PC-9 (cell line): ENCODE measurements at regions not wholly inside any gene's neighbourhood (a gene's known extent, or its start where the extent isn't known, plus 50 kb on each side); places are given as distances from the start of the nearest gene placed in this dataset.

Source experiments
- BruUV-seq: library from RNA; stranded (reverse); fragments of 400-500 nt; replicated peaks from 2 replicates; lab custom pipeline; 2021; lab: Mats Ljungman, UMichigan
- CTCF ChIA-PET: fragments of 300-600 bp; sonication (Branson Sonifier 250); formaldehyde crosslinking; loops from one replicate; lab custom pipeline; 2022; ENCODE audit warnings: antibody characterized with exemption; lab: Charles Lee
- POLR2A ChIA-PET: fragments of 300-600 bp; sonication (Branson Sonifier 250); formaldehyde crosslinking; loops from one replicate; lab custom pipeline; 2022; ENCODE audit warnings: antibody characterized with exemption; ENCODE audit not compliant: unreplicated experiment; lab: Charles Lee
- DNase-seq, 2 experiments: peaks; one replicate each; pipeline versions ENCODE4 v3.0.0 to v3.0.0-alpha.2; 2015 to 2022; ENCODE audit warnings: mixed read lengths in 1 of 2
- H2AFZ ChIP-seq: fragments of 200-600 bp; sonication (generic); 2 replicates; pipeline ENCODE4 v1.8.1; 2017; ENCODE audit warnings: antibody characterized with exemption
- H3F3A ChIP-seq: fragments of 200-600 bp; sonication (generic); 2 replicates; pipeline ENCODE4 v1.8.1; 2017; ENCODE audit warnings: antibody characterized with exemption, mild to moderate bottlenecking, low read depth; ENCODE audit not compliant: insufficient read depth
- H3K27ac ChIP-seq: fragments of 200-600 bp; sonication (generic); 2 replicates; pipeline ENCODE4 v1.6.1; 2016; ENCODE audit warnings: mixed run types
- H3K27me3 ChIP-seq: fragments of 200-600 bp; sonication (generic); 2 replicates; pipeline ENCODE4 v1.6.1; 2016; ENCODE audit warnings: low read depth, mixed run types; ENCODE audit not compliant: insufficient read depth
- H3K36me3 ChIP-seq: fragments of 200-600 bp; sonication (generic); 2 replicates; pipeline ENCODE4 v1.6.1; 2016; ENCODE audit warnings: low read depth, mixed run types
- H3K4me1 ChIP-seq: fragments of 200-600 bp; sonication (generic); replicated peaks from 2 replicates; pipeline ENCODE4 v1.6.1; 2016; ENCODE audit warnings: mixed run types; ENCODE audit not compliant: insufficient read depth
- H3K4me2 ChIP-seq: fragments of 200-600 bp; sonication (generic); 2 replicates; pipeline ENCODE4 v1.6.1; 2017; ENCODE audit warnings: mixed run types
- H3K4me3 ChIP-seq: fragments of 200-600 bp; sonication (generic); 2 replicates; pipeline ENCODE4 v1.6.1; 2016; ENCODE audit warnings: mixed run types
- H3K79me2 ChIP-seq: fragments of 200-600 bp; sonication (generic); 2 replicates; pipeline ENCODE4 v1.6.1; 2017; ENCODE audit warnings: low read depth, mixed run types
- H3K9me2 ChIP-seq: fragments of 200-600 bp; sonication (generic); 2 replicates; pipeline ENCODE4 v1.8.1; 2017; ENCODE audit warnings: mild to moderate bottlenecking; ENCODE audit not compliant: insufficient read depth
- H3K9me3 ChIP-seq: fragments of 200-600 bp; sonication (generic); 2 replicates; pipeline ENCODE4 v1.8.1; 2016; ENCODE audit warnings: low read depth; ENCODE audit not compliant: insufficient read depth
- H4K20me1 ChIP-seq: fragments of 200-600 bp; sonication (generic); 2 replicates; pipeline ENCODE4 v1.8.1; 2017; ENCODE audit not compliant: insufficient read depth
- EZH2 ChIP-seq: fragments of 200-600 bp; sonication (generic); IDR thresholded peaks from 2 replicates; pipeline ENCODE4 v1.8.0; 2017; ENCODE audit warnings: antibody characterized with exemption, low read depth
- intact Hi-C: fragments of 100-400 bp; cut with micrococcal nuclease; formaldehyde crosslinking; loops from one replicate; pipeline ENCODE4 v1.10.0; 2022; ENCODE audit not compliant: unreplicated experiment
- TF ChIP-seq, protein P1 (sequence below): fragments of 200-600 bp; sonication (generic); conservative IDR thresholded peaks from 2 replicates; pipeline ENCODE4 v1.6.1; 2017; ENCODE audit warnings: mixed run types, antibody characterized with exemption, mild to moderate bottlenecking, moderate library complexity

- TF ChIP-seq EZH2: no peak
- TF ChIP-seq, protein P1, sequence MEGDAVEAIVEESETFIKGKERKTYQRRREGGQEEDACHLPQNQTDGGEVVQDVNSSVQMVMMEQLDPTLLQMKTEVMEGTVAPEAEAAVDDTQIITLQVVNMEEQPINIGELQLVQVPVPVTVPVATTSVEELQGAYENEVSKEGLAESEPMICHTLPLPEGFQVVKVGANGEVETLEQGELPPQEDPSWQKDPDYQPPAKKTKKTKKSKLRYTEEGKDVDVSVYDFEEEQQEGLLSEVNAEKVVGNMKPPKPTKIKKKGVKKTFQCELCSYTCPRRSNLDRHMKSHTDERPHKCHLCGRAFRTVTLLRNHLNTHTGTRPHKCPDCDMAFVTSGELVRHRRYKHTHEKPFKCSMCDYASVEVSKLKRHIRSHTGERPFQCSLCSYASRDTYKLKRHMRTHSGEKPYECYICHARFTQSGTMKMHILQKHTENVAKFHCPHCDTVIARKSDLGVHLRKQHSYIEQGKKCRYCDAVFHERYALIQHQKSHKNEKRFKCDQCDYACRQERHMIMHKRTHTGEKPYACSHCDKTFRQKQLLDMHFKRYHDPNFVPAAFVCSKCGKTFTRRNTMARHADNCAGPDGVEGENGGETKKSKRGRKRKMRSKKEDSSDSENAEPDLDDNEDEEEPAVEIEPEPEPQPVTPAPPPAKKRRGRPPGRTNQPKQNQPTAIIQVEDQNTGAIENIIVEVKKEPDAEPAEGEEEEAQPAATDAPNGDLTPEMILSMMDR: no peak
- Histone ChIP-seq H3K9me3 (no peaks in the 10 kb centered on the region), H3K27ac (no peak overlapping the region), H3K27me3 (no peaks in the 10 kb centered on the region), H2AFZ (no peak overlapping the region), H3F3A (no peaks in the 10 kb centered on the region), H3K4me3 (no peak overlapping the region), H4K20me1 (no peaks in the 10 kb centered on the region), H3K4me2 (no peak overlapping the region), H3K9me2 (no peaks in the 10 kb centered on the region), H3K36me3 (no peaks in the 10 kb centered on the region), H3K4me1 (no peaks in the 10 kb centered on the region), H3K79me2 (no peaks in the 10 kb centered on the region)
- ChIA-PET CTCF (no interaction called here), POLR2A (interaction anchor here (0.7 kb wide), 1 partner anchor 791 kb away, joined by 3 read pairs; no protein-coding TSS in a partner anchor)
- no TSS peak for BruUV-seq
- DNase-seq: no peak
- intact Hi-C loops: no loop called here
Measured at GRCh38 chr4:82216219-82216618, 157.6 kb downstream of the HNRNPD start.

- ChIA-PET CTCF (no interaction called here), POLR2A (no interaction called here)
- Histone ChIP-seq H3K9me3 (no peaks in the 10 kb centered on the region), H3K79me2 (no peaks in the 10 kb centered on the region), H3K27ac (no peak overlapping the region), H4K20me1 (no peaks in the 10 kb centered on the region), H3K9me2 (no peaks in the 10 kb centered on the region), H3F3A (no peaks in the 10 kb centered on the region), H3K4me2 (no peak overlapping the region), H3K27me3 (no peaks in the 10 kb centered on the region), H2AFZ (no peak overlapping the region), H3K4me1 (no peaks in the 10 kb centered on the region), H3K36me3 (no peaks in the 10 kb centered on the region), H3K4me3 (no peak overlapping the region)
- intact Hi-C loops: no loop called here
- BruUV-seq: no TSS peak
- TF ChIP-seq, protein P1: no peak
- no peak for TF ChIP-seq EZH2
- DNase-seq: no peak
Measured at GRCh38 chr4:82215800-82216199, 158.0 kb downstream of the HNRNPD start.

GRCh38 chr4:82215039-82215438 lies 158.8 kb downstream of the HNRNPD start:
- H3K79me2 ChIP-seq: no peaks in the 10 kb centered on the region
- BruUV-seq: no TSS peak
- no peaks in the 10 kb centered on the region for H3K9me3 ChIP-seq
- no peak overlapping the region for H3K27ac ChIP-seq
- POLR2A ChIA-PET: no interaction called here
- no peak overlapping the region for H2AFZ ChIP-seq
- no peaks in the 10 kb centered on the region for H4K20me1 ChIP-seq
- TF ChIP-seq, protein P1: no peak
- no peak for TF ChIP-seq EZH2
- CTCF ChIA-PET: no interaction called here
- no peaks in the 10 kb centered on the region for H3K9me2 ChIP-seq
- no peak for DNase-seq
- no peaks in the 10 kb centered on the region for H3K36me3 ChIP-seq
- no peak overlapping the region for H3K4me2 ChIP-seq
- no peaks in the 10 kb centered on the region for H3F3A ChIP-seq
- H3K4me3 ChIP-seq: no peak overlapping the region
- intact Hi-C loops: no loop called here
- H3K4me1 ChIP-seq: no peaks in the 10 kb centered on the region
- no peaks in the 10 kb centered on the region for H3K27me3 ChIP-seq
